HCT116 (cell line): ENCODE measurements at regions not wholly inside any gene's neighbourhood (a gene's known extent, or its start where the extent isn't known, plus 50 kb on each side); places are given as distances from the start of the nearest gene placed in this dataset.

Source experiments
- ATAC-seq: fragments of 200-7000 bp; cut with Tn5 transposase; 2 replicates; pipeline ENCODE4 v1.9.1; 2020; ENCODE audit warnings: mild to moderate bottlenecking, moderate library complexity
- BruUV-seq: library from RNA; stranded (reverse); fragments of 400-500 nt; replicated peaks from 2 replicates; lab custom pipeline; 2021; lab: Mats Ljungman, UMichigan
- CTCF ChIA-PET: fragments of 300-600 bp; sonication (Branson Sonifier 250); formaldehyde crosslinking; loops from one replicate; lab custom pipeline; 2021; ENCODE audit warnings: antibody characterized with exemption; lab: Charles Lee
- POLR2A ChIA-PET: fragments of 300-600, 350-600 bp; sonication (Branson Sonifier 250); formaldehyde crosslinking; loops from one replicate; lab custom pipeline; 2021; ENCODE audit warnings: antibody characterized with exemption; lab: Charles Lee
- RAD21 ChIA-PET, 2 experiments: fragments of 300-600 bp; sonication (Branson Sonifier 250); formaldehyde crosslinking; loops; one replicate each; lab custom pipeline; 2023; ENCODE audit warnings: low total read pairs in 2 of 2; ENCODE audit not compliant: uncharacterized antibody in 2 of 2, unreplicated experiment in 2 of 2, low non-redundant PET in 1 of 2; lab: Charles Lee
- DNase-seq: peaks from one replicate; pipeline ENCODE4 v3.0.0-alpha.2; 2010; ENCODE audit warnings: low read depth, low spot score
- H2AFZ ChIP-seq: fragments of 200-600 bp; shearing (Covaris generic), sonication (generic); 2 replicates; pipeline ENCODE4 v1.6.1; 2017; ENCODE audit warnings: low read depth, mixed run types, mixed read lengths, antibody characterized with exemption, low read length; ENCODE audit not compliant: poor library complexity, severe bottlenecking
- H3K27ac ChIP-seq: 2 replicates; pipeline ENCODE4 v1.5.1; 2012; ENCODE audit warnings: low read depth, low read length
- H3K27me3 ChIP-seq: fragments of 200-600 bp; sonication (generic); 2 replicates; pipeline ENCODE4 v1.6.1; 2016; ENCODE audit warnings: mixed run types, low read length, mixed read lengths; ENCODE audit not compliant: insufficient read depth
- H3K36me3 ChIP-seq, 2 experiments: fragments of 200-500 bp in 1 of 2; fragments of 200-600 bp in 1 of 2; sonication (Bioruptor generic) in 1 of 2; sonication (generic) in 1 of 2; 2 replicates each; pipeline versions ENCODE4 v1.5.1 to v1.6.1; 2014 to 2016; ENCODE audit warnings: low read length in 2 of 2, inconsistent platforms in 1 of 2, mixed read lengths in 1 of 2, mixed run types in 1 of 2; ENCODE audit not compliant: insufficient read depth in 2 of 2, control insufficient read depth in 1 of 2
- H3K4me1 ChIP-seq, 2 experiments: fragments of 200-600 bp in 1 of 2; sonication (generic) in 1 of 2; 2 replicates each; pipeline versions ENCODE4 v1.5.1 to v1.6.1; 2012 to 2017; ENCODE audit warnings: low read length in 2 of 2, inconsistent platforms in 1 of 2, mild to moderate bottlenecking in 1 of 2, mixed read lengths in 1 of 2, mixed run types in 1 of 2, moderate library complexity in 1 of 2; ENCODE audit not compliant: insufficient read depth in 2 of 2, control insufficient read depth in 1 of 2
- H3K4me2 ChIP-seq: fragments of 200-600 bp; sonication (generic); 2 replicates; pipeline ENCODE4 v1.6.1; 2017; ENCODE audit warnings: mixed run types, low read length, mixed read lengths
- H3K4me3 ChIP-seq, 2 experiments: fragments of 200-600 bp in 1 of 2; sonication (generic) in 1 of 2; replicated peaks in 1 of 2; 2 replicates each; pipeline ENCODE4 v1.5.1; 2011 to 2016; ENCODE audit warnings: low read length in 2 of 2, control low read depth in 1 of 2, low read depth in 1 of 2, mild to moderate bottlenecking in 1 of 2, mixed read lengths in 1 of 2, mixed run types in 1 of 2
- H3K79me2 ChIP-seq: fragments of 200-600 bp; sonication (generic); 2 replicates; pipeline ENCODE4 v1.6.1; 2017; ENCODE audit warnings: mild to moderate bottlenecking, mixed run types, low read length, moderate library complexity, mixed read lengths; ENCODE audit not compliant: insufficient read depth
- H3K9ac ChIP-seq: fragments of 200-600 bp; sonication (generic); 2 replicates; pipeline ENCODE4 v1.6.1; 2016; ENCODE audit warnings: low read length, mixed read lengths
- H3K9me2 ChIP-seq: fragments of 200-600 bp; sonication (generic), shearing (Covaris generic); 2 replicates; pipeline ENCODE4 v1.6.1; 2017; ENCODE audit warnings: mixed run types, mild to moderate bottlenecking, moderate library complexity; ENCODE audit not compliant: insufficient read depth
- H3K9me3 ChIP-seq, 2 experiments: fragments of 200-500 bp in 1 of 2; fragments of 200-600 bp in 1 of 2; sonication (Bioruptor generic) in 1 of 2; sonication (generic) in 1 of 2; 2 replicates each; pipeline ENCODE4 v1.6.1; 2014 to 2017; ENCODE audit warnings: low read length in 2 of 2, mixed read lengths in 2 of 2, inconsistent platforms in 1 of 2, low read depth in 1 of 2, mild to moderate bottlenecking in 1 of 2, mixed run types in 1 of 2, moderate library complexity in 1 of 2; ENCODE audit not compliant: control insufficient read depth in 1 of 2, insufficient read depth in 1 of 2
- H4K20me1 ChIP-seq: fragments of 200-600 bp; sonication (generic), shearing (Covaris generic); 2 replicates; pipeline ENCODE4 v1.6.1; 2017; ENCODE audit warnings: mixed run types, mild to moderate bottlenecking, moderate library complexity; ENCODE audit not compliant: insufficient read depth
- CBX3 ChIP-seq: IDR thresholded peaks from 2 replicates; pipeline ENCODE4 v1.6.1; 2012; ENCODE audit warnings: low read depth
- CEBPB ChIP-seq: IDR thresholded peaks from 2 replicates; pipeline ENCODE4 v1.6.1; 2012; ENCODE audit warnings: low read depth
- EGR1 ChIP-seq: IDR thresholded peaks from 2 replicates; pipeline ENCODE4 v1.6.1; 2012; ENCODE audit warnings: low read depth
- EZH2phosphoT487 ChIP-seq: fragments of 200-600 bp; IDR thresholded peaks from 2 replicates; pipeline ENCODE4 v1.6.1; 2018; ENCODE audit warnings: antibody characterized with exemption, borderline replicate concordance
- JUND ChIP-seq: IDR thresholded peaks from 2 replicates; pipeline ENCODE4 v1.6.1; 2012
- MAX ChIP-seq: IDR thresholded peaks from 2 replicates; pipeline ENCODE4 v1.6.1; 2012
- POLR2A ChIP-seq: IDR thresholded peaks from 2 replicates; pipeline ENCODE4 v1.7.0; 2011; ENCODE audit warnings: borderline replicate concordance; ENCODE audit not compliant: insufficient read depth, insufficient read length; ENCODE audit errors: extremely low read depth
- POLR2AphosphoS5 ChIP-seq: IDR thresholded peaks from 2 replicates; pipeline ENCODE4 v1.6.1; 2011; ENCODE audit warnings: mild to moderate bottlenecking, low read depth, low read length, moderate library complexity
- RAD21 ChIP-seq: IDR thresholded peaks from 2 replicates; pipeline ENCODE4 v1.6.1; 2012; ENCODE audit warnings: low read depth, mild to moderate bottlenecking
- REST ChIP-seq: IDR thresholded peaks from 2 replicates; pipeline ENCODE4 v1.6.1; 2012; ENCODE audit warnings: low read depth
- SIN3A ChIP-seq: IDR thresholded peaks from 2 replicates; pipeline ENCODE4 v1.6.1; 2012; ENCODE audit warnings: low read depth
- SP1 ChIP-seq: IDR thresholded peaks from 2 replicates; pipeline ENCODE4 v1.6.1; 2012; ENCODE audit warnings: low read depth
- SRF ChIP-seq: IDR thresholded peaks from 2 replicates; pipeline ENCODE4 v1.6.1; 2012; ENCODE audit warnings: low read depth
- TCF7L2 ChIP-seq: IDR thresholded peaks from 2 replicates; pipeline ENCODE4 v1.7.0; 2011; ENCODE audit warnings: borderline replicate concordance, inconsistent platforms; ENCODE audit not compliant: insufficient read depth, insufficient read length; ENCODE audit errors: extremely low read depth
- YY1 ChIP-seq: IDR thresholded peaks from 2 replicates; pipeline ENCODE4 v1.6.1; 2011; ENCODE audit warnings: low read length, low read depth, moderate library complexity, mild to moderate bottlenecking; ENCODE audit not compliant: insufficient replicate concordance; ENCODE audit errors: extremely low read depth
- ZFX ChIP-seq: fragments of 450-650 bp; IDR thresholded peaks from 2 replicates; pipeline ENCODE4 v1.6.1; 2017
- ZNF274 ChIP-seq: fragments of 200-500 bp; sonication (Bioruptor generic); IDR thresholded peaks from 2 replicates; pipeline ENCODE4 v1.6.1; 2014; ENCODE audit warnings: mild to moderate bottlenecking, low read depth, low read length, inconsistent platforms
- intact Hi-C: fragments of 100-400 bp; cut with micrococcal nuclease; formaldehyde crosslinking; loops from 2 replicates; pipeline ENCODE4 v1.10.0; 2022
- TF ChIP-seq, protein P1 (sequence below), 3 experiments: fragments of 200-600 bp in 1 of 3; sonication (generic) in 1 of 3; IDR thresholded peaks in 2 of 3; conservative IDR thresholded peaks in 1 of 3; 2 replicates each; pipeline ENCODE4 v1.5.1; 2012 to 2017; ENCODE audit warnings: low read depth in 2 of 3, low read length in 2 of 3, antibody characterized with exemption in 1 of 3, borderline replicate concordance in 1 of 3, control low read depth in 1 of 3, mild to moderate bottlenecking in 1 of 3, mixed read lengths in 1 of 3, mixed run types in 1 of 3, moderate library complexity in 1 of 3; ENCODE audit not compliant: insufficient read depth in 1 of 3
- TF ChIP-seq, protein P2 (sequence below): IDR thresholded peaks from 2 replicates; pipeline ENCODE4 v1.6.1; 2012
- TF ChIP-seq, protein P3 (sequence below): IDR thresholded peaks from 2 replicates; pipeline ENCODE4 v1.6.1; 2011; ENCODE audit warnings: mild to moderate bottlenecking, low read length, moderate library complexity; ENCODE audit not compliant: insufficient replicate concordance; ENCODE audit errors: extremely low read depth

GRCh38 chr15:62647202-62647842, 395.2 kb upstream of the TPM1 start:
- ATAC-seq: peak; percentile 95
- Histone ChIP-seq H3K4me1 (peaks cover 12 to 22% of the 10 kb centered on the region in 2 experiments), H3K9me3 (no peaks in the 10 kb centered on the region), H3K36me3 (no peaks in the 10 kb centered on the region), H3K4me2 (peak overlapping the region; percentile 74), H3K9ac (peak overlapping the region; percentile 22; the same call in 1 of the 2 replicates), H3K4me3 (peak overlapping the region in 1 of 2 experiments; percentile 29; a peak in 2 of 4 replicates), H3K9me2 (no peaks in the 10 kb centered on the region), H4K20me1 (no peaks in the 10 kb centered on the region), H2AFZ (peak overlapping the region; percentile 36), H3K79me2 (no peaks in the 10 kb centered on the region), H3K27me3 (no peaks in the 10 kb centered on the region), H3K27ac (no peak overlapping the region)
- CTCF ChIA-PET: no interaction called here
- POLR2A ChIA-PET: no interaction called here
- RAD21 ChIA-PET: no interaction called here
- no TSS peak for BruUV-seq
- peak; percentile 92 for DNase-seq
- intact Hi-C loops: loop anchor here (2.0 to 10.0 kb wide), 3 partner anchors 163 to 445 kb away; partner anchors contain the start of gene TLN2
- TF ChIP-seq SRF (0 out of 2 replicates have a peak, but pooled peaks have one; percentile 37), ZNF274 (no peak), JUND (peak; percentile 81), SP1 (peak; percentile 79), POLR2AphosphoS5 (peak; percentile 43; the same call in 1 of the 2 replicates), YY1 (no peak), EGR1 (no peak), EZH2phosphoT487 (no peak), ZFX (no peak), POLR2A (no peak), TCF7L2 (no peak), REST (no peak), SIN3A (peak; percentile 70), CBX3 (peak; percentile 86; the same call in 1 of the 2 replicates), CEBPB (no peak), MAX (peak; percentile 78), RAD21 (no peak)
- TF ChIP-seq, protein P1, sequence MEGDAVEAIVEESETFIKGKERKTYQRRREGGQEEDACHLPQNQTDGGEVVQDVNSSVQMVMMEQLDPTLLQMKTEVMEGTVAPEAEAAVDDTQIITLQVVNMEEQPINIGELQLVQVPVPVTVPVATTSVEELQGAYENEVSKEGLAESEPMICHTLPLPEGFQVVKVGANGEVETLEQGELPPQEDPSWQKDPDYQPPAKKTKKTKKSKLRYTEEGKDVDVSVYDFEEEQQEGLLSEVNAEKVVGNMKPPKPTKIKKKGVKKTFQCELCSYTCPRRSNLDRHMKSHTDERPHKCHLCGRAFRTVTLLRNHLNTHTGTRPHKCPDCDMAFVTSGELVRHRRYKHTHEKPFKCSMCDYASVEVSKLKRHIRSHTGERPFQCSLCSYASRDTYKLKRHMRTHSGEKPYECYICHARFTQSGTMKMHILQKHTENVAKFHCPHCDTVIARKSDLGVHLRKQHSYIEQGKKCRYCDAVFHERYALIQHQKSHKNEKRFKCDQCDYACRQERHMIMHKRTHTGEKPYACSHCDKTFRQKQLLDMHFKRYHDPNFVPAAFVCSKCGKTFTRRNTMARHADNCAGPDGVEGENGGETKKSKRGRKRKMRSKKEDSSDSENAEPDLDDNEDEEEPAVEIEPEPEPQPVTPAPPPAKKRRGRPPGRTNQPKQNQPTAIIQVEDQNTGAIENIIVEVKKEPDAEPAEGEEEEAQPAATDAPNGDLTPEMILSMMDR (IDR thresholded peaks at IDR 0.05 in 2 of 3, conservative IDR thresholded peaks at IDR 0.05 in 1 of 3; ENCODE audit: borderline replicate concordance in 1 of 3, insufficient read depth in 1 of 3, low read depth in 2 of 3, low read length in 2 of 3): no peak
- TF ChIP-seq, protein P2, sequence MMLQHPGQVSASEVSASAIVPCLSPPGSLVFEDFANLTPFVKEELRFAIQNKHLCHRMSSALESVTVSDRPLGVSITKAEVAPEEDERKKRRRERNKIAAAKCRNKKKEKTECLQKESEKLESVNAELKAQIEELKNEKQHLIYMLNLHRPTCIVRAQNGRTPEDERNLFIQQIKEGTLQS: no peak
- TF ChIP-seq, protein P3, sequence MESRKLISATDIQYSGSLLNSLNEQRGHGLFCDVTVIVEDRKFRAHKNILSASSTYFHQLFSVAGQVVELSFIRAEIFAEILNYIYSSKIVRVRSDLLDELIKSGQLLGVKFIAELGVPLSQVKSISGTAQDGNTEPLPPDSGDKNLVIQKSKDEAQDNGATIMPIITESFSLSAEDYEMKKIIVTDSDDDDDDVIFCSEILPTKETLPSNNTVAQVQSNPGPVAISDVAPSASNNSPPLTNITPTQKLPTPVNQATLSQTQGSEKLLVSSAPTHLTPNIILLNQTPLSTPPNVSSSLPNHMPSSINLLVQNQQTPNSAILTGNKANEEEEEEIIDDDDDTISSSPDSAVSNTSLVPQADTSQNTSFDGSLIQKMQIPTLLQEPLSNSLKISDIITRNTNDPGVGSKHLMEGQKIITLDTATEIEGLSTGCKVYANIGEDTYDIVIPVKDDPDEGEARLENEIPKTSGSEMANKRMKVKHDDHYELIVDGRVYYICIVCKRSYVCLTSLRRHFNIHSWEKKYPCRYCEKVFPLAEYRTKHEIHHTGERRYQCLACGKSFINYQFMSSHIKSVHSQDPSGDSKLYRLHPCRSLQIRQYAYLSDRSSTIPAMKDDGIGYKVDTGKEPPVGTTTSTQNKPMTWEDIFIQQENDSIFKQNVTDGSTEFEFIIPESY: no peak
